A549 (cell line): ENCODE measurements at regions not wholly inside any gene's neighbourhood (a gene's known extent, or its start where the extent isn't known, plus 50 kb on each side); places are given as distances from the start of the nearest gene placed in this dataset.

ENCODE experiments used
- BHLHE40 ChIP-seq: IDR thresholded peaks from 2 replicates; pipeline ENCODE4 v1.6.1; 2012; ENCODE audit warnings: low read depth, low read length, inconsistent platforms
- CEBPB ChIP-seq, 2 experiments: fragments of >200 bp in 1 of 2; sonication (Bioruptor Twin) in 1 of 2; formaldehyde crosslinking in 1 of 2; IDR thresholded peaks; 2 replicates each; pipeline ENCODE4 v1.6.1; 2012 to 2016
- CHD2 ChIP-seq: fragments of 150-350 bp; IDR thresholded peaks from 2 replicates; pipeline ENCODE4 v1.6.1; 2014; ENCODE audit warnings: low read length; ENCODE audit not compliant: partially characterized antibody
- MAFK ChIP-seq: fragments of 450-650 bp; IDR thresholded peaks from 2 replicates; pipeline ENCODE4 v1.6.1; 2014; ENCODE audit not compliant: partially characterized antibody
- MAZ ChIP-seq: fragments of 150-350 bp; IDR thresholded peaks from 2 replicates; pipeline ENCODE4 v1.6.1; 2014; ENCODE audit warnings: antibody characterized with exemption, low read depth, low read length, borderline replicate concordance
- NFE2L2 ChIP-seq: fragments of 150-350 bp; conservative IDR thresholded peaks from 2 replicates; pipeline ENCODE4 v1.6.1; 2014; ENCODE audit warnings: low read length
- POLR2A ChIP-seq: IDR thresholded peaks from 2 replicates; pipeline ENCODE4 v1.6.1; 2012; ENCODE audit warnings: mild to moderate bottlenecking, low read length
- RNF2 ChIP-seq: fragments of 200-600 bp; sonication (generic); IDR thresholded peaks from 2 replicates; pipeline ENCODE4 v1.6.1; 2016; ENCODE audit warnings: low read depth, mild to moderate bottlenecking, antibody characterized with exemption, moderate library complexity, borderline replicate concordance
- SMC3 ChIP-seq: fragments of >200 bp; sonication (Bioruptor Twin); formaldehyde crosslinking; IDR thresholded peaks from 3 replicates; pipeline ENCODE4 v1.6.1; 2018; ENCODE audit warnings: inconsistent platforms
- TF ChIP-seq, protein P1 (sequence below): fragments of 450-650 bp; IDR thresholded peaks from 2 replicates; pipeline ENCODE4 v1.6.1; 2014; ENCODE audit warnings: antibody characterized with exemption
- TF ChIP-seq, protein P2 (sequence below): fragments of >200 bp; sonication (Bioruptor Twin); formaldehyde crosslinking; IDR thresholded peaks from 3 replicates; pipeline ENCODE4 v1.5.1; 2016
- TF ChIP-seq, protein P3 (sequence below): IDR thresholded peaks from 2 replicates; pipeline ENCODE4 v1.6.1; 2012
- TF ChIP-seq, protein P4 (sequence below): fragments of 250-450 bp; sonication (Bioruptor Pico); IDR thresholded peaks from 2 replicates; pipeline ENCODE4 v1.5.0; 2021; ENCODE audit warnings: mild to moderate bottlenecking, moderate library complexity, borderline replicate concordance
- TF ChIP-seq, protein P5 (sequence below): IDR thresholded peaks from 2 replicates; pipeline ENCODE4 v1.6.1; 2012; ENCODE audit warnings: low read depth, borderline replicate concordance

DNA sequence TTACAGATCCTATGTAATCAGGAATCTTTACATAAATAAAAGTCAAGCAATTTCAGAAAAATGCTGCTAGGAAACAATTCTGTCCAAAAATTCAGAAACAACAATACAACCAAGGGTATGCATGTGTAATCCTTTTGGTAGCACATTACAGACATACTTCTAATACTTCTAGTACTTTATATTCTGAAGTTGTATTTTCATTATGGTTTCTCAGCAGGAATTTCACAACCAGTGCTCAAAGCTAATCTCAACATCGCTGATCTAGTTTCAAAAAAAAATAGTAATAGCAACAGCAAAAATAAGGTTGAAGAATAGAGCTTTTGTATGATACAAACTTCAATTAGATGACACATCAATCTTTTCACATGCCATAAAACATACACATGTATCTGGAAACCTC, 545.2 kb downstream of the LTN1 start:
- TF ChIP-seq, protein P1, sequence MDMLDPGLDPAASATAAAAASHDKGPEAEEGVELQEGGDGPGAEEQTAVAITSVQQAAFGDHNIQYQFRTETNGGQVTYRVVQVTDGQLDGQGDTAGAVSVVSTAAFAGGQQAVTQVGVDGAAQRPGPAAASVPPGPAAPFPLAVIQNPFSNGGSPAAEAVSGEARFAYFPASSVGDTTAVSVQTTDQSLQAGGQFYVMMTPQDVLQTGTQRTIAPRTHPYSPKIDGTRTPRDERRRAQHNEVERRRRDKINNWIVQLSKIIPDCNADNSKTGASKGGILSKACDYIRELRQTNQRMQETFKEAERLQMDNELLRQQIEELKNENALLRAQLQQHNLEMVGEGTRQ = no peak
- TF ChIP-seq MAZ (no peak), MAFK (no peak), BHLHE40 (no peak), NFE2L2 (no peak), POLR2A (no peak), SMC3 (no peak), RNF2 (no peak), CEBPB (IDR thresholded peaks at IDR 0.05) (no peak), CHD2 (no peak)
- TF ChIP-seq, protein P2, sequence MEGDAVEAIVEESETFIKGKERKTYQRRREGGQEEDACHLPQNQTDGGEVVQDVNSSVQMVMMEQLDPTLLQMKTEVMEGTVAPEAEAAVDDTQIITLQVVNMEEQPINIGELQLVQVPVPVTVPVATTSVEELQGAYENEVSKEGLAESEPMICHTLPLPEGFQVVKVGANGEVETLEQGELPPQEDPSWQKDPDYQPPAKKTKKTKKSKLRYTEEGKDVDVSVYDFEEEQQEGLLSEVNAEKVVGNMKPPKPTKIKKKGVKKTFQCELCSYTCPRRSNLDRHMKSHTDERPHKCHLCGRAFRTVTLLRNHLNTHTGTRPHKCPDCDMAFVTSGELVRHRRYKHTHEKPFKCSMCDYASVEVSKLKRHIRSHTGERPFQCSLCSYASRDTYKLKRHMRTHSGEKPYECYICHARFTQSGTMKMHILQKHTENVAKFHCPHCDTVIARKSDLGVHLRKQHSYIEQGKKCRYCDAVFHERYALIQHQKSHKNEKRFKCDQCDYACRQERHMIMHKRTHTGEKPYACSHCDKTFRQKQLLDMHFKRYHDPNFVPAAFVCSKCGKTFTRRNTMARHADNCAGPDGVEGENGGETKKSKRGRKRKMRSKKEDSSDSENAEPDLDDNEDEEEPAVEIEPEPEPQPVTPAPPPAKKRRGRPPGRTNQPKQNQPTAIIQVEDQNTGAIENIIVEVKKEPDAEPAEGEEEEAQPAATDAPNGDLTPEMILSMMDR = no peak
- TF ChIP-seq, protein P3, sequence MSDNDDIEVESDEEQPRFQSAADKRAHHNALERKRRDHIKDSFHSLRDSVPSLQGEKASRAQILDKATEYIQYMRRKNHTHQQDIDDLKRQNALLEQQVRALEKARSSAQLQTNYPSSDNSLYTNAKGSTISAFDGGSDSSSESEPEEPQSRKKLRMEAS = no peak
- TF ChIP-seq, protein P4, sequence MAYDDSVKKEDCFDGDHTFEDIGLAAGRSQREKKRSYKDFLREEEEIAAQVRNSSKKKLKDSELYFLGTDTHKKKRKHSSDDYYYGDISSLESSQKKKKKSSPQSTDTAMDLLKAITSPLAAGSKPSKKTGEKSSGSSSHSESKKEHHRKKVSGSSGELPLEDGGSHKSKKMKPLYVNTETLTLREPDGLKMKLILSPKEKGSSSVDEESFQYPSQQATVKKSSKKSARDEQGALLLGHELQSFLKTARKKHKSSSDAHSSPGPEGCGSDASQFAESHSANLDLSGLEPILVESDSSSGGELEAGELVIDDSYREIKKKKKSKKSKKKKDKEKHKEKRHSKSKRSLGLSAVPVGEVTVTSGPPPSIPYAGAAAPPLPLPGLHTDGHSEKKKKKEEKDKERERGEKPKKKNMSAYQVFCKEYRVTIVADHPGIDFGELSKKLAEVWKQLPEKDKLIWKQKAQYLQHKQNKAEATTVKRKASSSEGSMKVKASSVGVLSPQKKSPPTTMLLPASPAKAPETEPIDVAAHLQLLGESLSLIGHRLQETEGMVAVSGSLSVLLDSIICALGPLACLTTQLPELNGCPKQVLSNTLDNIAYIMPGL (CRISPR knock-in tag) = no peak
- TF ChIP-seq, protein P5, sequence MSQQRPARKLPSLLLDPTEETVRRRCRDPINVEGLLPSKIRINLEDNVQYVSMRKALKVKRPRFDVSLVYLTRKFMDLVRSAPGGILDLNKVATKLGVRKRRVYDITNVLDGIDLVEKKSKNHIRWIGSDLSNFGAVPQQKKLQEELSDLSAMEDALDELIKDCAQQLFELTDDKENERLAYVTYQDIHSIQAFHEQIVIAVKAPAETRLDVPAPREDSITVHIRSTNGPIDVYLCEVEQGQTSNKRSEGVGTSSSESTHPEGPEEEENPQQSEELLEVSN = no peak
